ENCODE measurements at regions not wholly inside any gene's neighbourhood (a gene's known extent, or its start where the extent isn't known, plus 50 kb on each side); places are given as distances from the start of the nearest gene placed in this dataset.

GRCh38 chr4:100106982-100107381 lies 83.3 kb downstream of the DDIT4L start:
- Histone ChIP-seq H3K36me3 (no peaks in the 10 kb centered on the region), H3K4me1 (no peaks in the 10 kb centered on the region), H3K27ac (no peak overlapping the region), H3K4me3 (no peak overlapping the region), H3K9me3 (no peaks in the 10 kb centered on the region), H3K27me3 (no peaks in the 10 kb centered on the region)
- no peak for DNase-seq (ENCODE audit: low spot score)
- no peak for TF ChIP-seq CTCF (IDR thresholded peaks at IDR 0.05)

- Histone ChIP-seq H3K27me3 (no peaks in the 10 kb centered on the region), H3K4me1 (no peaks in the 10 kb centered on the region), H3K27ac (no peak overlapping the region), H3K4me3 (no peak overlapping the region), H3K9me3 (no peaks in the 10 kb centered on the region), H3K36me3 (no peaks in the 10 kb centered on the region)
- no peak for TF ChIP-seq CTCF (IDR thresholded peaks at IDR 0.05)
- no peak for DNase-seq (ENCODE audit: low spot score)
Measured at GRCh38 chr4:100103671-100104070, 86.6 kb downstream of the DDIT4L start.

GRCh38 chr4:100100985-100101384 lies 89.3 kb downstream of the DDIT4L start:
- Histone ChIP-seq H3K27me3 (no peaks in the 10 kb centered on the region), H3K36me3 (no peaks in the 10 kb centered on the region), H3K9me3 (no peaks in the 10 kb centered on the region), H3K4me1 (peaks cover 0 to 5% of the 10 kb centered on the region in 2 donors), H3K4me3 (no peak overlapping the region), H3K27ac (no peak overlapping the region)
- no peak for DNase-seq (ENCODE audit: low spot score)
- TF ChIP-seq CTCF (IDR thresholded peaks at IDR 0.05) = no peak

GRCh38 chr4:100099746-100100145 lies 90.5 kb downstream of the DDIT4L start:
- no peaks in the 10 kb centered on the region for H3K9me3 ChIP-seq
- no peak overlapping the region for H3K4me3 ChIP-seq
- H3K27me3 ChIP-seq = no peaks in the 10 kb centered on the region
- TF ChIP-seq CTCF (IDR thresholded peaks at IDR 0.05) = no peak
- DNase-seq (ENCODE audit: low spot score) = no peak
- H3K4me1 ChIP-seq = peaks cover 0 to 11% of the 10 kb centered on the region in 2 donors
- no peak overlapping the region for H3K27ac ChIP-seq
- H3K36me3 ChIP-seq = no peaks in the 10 kb centered on the region

GRCh38 chr4:100098681-100099080 lies 91.6 kb downstream of the DDIT4L start:
- Histone ChIP-seq H3K27ac (no peak overlapping the region), H3K9me3 (no peaks in the 10 kb centered on the region), H3K4me3 (no peak overlapping the region), H3K27me3 (no peaks in the 10 kb centered on the region), H3K4me1 (peaks cover 0 to 16% of the 10 kb centered on the region in 2 donors), H3K36me3 (no peaks in the 10 kb centered on the region)
- TF ChIP-seq CTCF (IDR thresholded peaks at IDR 0.05) = no peak
- DNase-seq (ENCODE audit: low spot score) = no peak

- Histone ChIP-seq H3K27ac (no peak overlapping the region), H3K27me3 (no peaks in the 10 kb centered on the region), H3K36me3 (no peaks in the 10 kb centered on the region), H3K4me3 (no peak overlapping the region), H3K4me1 (peaks cover 0 to 22% of the 10 kb centered on the region in 2 donors), H3K9me3 (no peaks in the 10 kb centered on the region)
- DNase-seq (ENCODE audit: low spot score) = no peak
- TF ChIP-seq CTCF (IDR thresholded peaks at IDR 0.05) = no peak
Measured at GRCh38 chr4:100098011-100098545, 92.2 kb downstream of the DDIT4L start.

Measured in right atrium auricular region (tissue), 2 donors.